Cardiac fibroblast (primary cell): ENCODE measurements at regions not wholly inside any gene's neighbourhood (a gene's known extent, or its start where the extent isn't known, plus 50 kb on each side); places are given as distances from the start of the nearest gene placed in this dataset.

Experiments
- DNase-seq, 2 donors: peaks; one replicate each; pipeline versions ENCODE4 v3.0.0 to v3.0.0-alpha.2; 2010; ENCODE audit warnings: low read depth in 2 of 2
- H3K4me3 ChIP-seq, 2 donors: replicated peaks in 1 of 2; 1 replicate in 1 of 2; 2 replicates in 1 of 2; pipeline ENCODE4 v1.5.1; 2011; ENCODE audit warnings: low read depth in 2 of 2, low read length in 2 of 2, mild to moderate bottlenecking in 2 of 2, moderate library complexity in 1 of 2
- TF ChIP-seq, protein P1 (sequence below): IDR thresholded peaks from one replicate; pipeline ENCODE4 v1.5.1; 2011; ENCODE audit warnings: low read depth, mild to moderate bottlenecking, low read length, inconsistent platforms

DNA sequence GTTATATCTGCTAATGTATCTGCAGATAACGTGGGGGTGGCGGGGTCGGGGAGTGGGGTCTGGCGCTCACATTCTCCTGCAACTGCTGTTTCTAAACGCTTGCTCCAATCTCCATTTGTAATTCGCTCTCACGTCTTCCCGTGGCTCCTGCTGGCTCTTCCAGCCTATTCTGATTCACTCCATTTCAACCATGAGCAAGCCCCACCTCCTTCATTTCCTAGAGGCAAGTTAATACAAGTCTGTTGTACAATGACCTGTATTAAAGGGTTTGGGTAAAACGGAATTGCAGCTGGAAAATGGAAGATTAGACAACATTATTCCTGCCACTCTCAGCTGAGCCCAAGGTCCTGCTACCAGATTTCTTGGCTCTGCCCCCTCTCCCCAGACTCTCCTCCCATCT lies 132.3 kb downstream of the CSNK2A3 start:
- TF ChIP-seq, protein P1, sequence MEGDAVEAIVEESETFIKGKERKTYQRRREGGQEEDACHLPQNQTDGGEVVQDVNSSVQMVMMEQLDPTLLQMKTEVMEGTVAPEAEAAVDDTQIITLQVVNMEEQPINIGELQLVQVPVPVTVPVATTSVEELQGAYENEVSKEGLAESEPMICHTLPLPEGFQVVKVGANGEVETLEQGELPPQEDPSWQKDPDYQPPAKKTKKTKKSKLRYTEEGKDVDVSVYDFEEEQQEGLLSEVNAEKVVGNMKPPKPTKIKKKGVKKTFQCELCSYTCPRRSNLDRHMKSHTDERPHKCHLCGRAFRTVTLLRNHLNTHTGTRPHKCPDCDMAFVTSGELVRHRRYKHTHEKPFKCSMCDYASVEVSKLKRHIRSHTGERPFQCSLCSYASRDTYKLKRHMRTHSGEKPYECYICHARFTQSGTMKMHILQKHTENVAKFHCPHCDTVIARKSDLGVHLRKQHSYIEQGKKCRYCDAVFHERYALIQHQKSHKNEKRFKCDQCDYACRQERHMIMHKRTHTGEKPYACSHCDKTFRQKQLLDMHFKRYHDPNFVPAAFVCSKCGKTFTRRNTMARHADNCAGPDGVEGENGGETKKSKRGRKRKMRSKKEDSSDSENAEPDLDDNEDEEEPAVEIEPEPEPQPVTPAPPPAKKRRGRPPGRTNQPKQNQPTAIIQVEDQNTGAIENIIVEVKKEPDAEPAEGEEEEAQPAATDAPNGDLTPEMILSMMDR = no peak

DNA sequence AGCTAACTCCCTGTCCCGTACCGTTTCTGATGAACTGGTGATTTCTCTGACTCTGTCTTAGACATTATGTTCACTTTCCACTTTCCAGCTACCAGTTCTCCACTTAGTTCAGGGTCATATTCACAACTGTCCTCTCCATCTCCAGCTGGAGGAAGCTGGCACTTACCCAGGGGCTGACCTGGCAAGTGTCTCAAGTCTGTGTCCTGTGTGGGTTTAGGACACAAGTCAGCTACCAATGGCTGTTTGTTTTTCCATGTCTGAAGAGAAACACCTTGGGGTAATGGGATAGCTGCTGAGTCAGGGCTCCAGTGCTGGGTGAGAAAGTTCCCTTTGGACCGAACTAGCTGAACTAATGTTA lies 134.4 kb downstream of the CSNK2A3 start:
- no peak overlapping the region for H3K4me3 ChIP-seq
- TF ChIP-seq, protein P1 = no peak
- DNase-seq = no peak

More for the DNA sequence above, 132.3 kb downstream of the CSNK2A3 start:
- no peak overlapping the region for H3K4me3 ChIP-seq
- no peak for DNase-seq

DNA sequence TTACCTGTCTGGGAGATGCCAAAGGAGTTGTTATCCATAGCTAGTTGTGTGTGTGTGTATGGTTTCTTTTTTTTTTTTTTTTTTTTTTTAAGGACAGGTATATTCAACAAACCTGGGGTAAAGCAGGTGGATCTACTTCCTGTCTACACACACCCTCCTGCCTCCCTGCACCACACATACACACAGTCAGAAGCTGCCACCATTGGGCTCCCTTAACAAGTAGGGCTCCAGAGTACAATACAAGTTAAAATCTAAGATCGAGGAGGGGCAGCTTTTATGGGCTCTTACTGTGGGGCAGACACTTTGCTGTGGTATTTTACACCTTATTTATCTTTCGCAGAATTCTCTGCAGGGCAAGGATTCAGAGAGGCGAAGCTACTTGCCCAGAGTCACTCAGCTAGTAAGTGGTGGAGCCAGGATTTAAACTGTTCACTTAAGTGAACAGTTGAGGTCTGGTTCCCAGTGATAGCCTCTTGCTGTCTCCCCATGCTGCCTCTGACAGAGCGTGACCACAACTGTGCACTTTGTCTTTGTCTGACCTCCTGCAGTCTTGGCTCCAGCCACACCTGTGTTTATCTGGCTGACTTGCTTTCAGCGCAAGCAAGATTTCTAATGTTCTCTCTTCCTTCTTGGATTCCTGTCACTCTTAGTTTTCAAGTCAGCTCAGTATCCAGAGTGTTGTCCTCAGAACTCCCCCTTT lies 135.0 kb downstream of the CSNK2A3 start:
- no peak overlapping the region for H3K4me3 ChIP-seq
- TF ChIP-seq, protein P1 = no peak
- DNase-seq = no peak

DNA sequence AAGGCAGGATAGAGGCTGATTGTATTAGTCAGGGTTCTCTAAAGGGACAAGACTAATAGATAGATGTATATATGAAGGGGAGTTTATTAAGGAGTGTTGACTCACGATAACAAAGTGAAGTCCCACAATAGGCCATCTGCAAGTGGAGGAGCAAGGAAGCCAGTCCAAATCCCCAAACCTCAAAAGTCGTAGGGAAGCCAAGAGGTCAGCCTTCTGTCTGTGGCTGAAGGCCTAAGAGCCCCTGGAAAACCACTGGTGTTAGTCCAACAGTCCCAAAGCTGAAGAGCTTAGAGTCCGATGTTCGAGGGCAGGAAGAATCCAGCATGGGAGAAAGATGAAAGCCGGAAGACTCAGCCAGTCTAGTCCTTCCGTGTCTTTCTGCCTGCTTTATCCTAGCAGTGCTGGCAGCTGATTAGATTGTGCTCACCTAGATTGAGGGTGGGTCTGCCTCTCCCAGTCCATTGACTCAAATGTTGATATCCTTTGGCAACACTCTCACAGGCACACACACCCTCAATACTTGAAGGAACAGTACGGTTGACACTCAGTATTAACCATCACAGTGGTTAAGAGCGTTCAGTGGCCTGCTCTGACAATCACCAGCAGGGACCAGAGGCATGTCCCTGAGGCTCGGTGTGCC lies 135.6 kb downstream of the CSNK2A3 start:
- TF ChIP-seq, protein P1 = no peak
- no peak for DNase-seq
- no peak overlapping the region for H3K4me3 ChIP-seq

DNA sequence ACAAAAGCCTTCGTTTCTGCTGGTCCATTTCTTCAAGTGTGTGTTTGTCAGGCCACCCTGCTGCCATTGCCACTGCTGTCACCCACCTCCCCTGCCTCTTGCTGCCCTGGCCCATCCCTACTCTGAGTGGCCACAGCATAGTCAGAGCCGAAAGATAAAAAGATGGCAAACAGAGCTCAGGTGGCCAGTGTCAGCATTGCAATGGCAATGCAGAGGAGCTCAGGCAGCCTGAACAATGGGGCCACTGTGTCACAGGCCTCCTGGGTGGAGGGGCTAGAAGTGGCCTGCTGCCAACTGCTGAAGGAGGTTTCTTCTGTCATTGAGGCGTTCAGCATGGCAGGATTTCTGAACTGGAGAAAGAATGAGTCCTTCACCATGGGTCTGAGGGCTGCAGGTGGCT lies 137.1 kb downstream of the CSNK2A3 start:
- no peak for DNase-seq
- H3K4me3 ChIP-seq = no peak overlapping the region
- TF ChIP-seq, protein P1 = no peak

DNA sequence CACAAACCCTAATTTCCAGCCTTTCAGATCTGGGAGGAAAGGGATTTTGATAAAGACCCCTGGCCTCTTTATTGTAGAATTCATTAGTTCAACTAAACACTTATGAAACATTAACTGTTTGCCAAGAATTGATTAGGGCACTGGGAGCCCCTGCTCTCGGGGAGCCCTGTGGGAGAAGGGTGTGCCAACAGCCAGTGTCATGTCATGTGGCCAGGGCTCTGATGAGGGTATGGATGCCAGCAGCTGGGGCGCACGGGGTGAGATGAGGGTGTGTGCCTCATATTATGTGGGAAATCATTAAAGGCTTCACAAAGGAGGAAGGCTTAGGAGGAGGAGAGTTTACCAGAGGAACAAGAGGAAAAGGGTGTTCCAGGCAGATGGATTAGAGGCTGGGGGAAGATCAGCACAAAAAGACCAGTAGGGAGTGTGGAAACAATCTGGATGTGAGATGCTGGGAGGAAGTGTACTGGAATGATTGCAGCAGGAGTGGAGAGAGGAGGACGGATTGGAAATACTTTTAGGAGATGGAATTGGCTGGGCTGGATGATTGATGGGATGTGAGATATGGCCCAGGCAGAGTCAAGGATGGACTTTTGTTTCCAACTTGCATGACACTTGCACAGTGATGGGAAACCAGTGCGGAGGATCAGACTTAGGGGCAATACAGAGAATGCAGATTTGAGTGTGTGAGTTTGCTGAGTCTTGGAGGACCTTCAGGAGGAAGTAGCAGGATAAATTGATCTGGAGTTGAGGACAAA lies 137.8 kb downstream of the CSNK2A3 start:
- no peak for DNase-seq

More for the DNA sequence above, 137.8 kb downstream of the CSNK2A3 start:
- TF ChIP-seq, protein P1 = no peak
- no peak overlapping the region for H3K4me3 ChIP-seq
